Left ventricle myocardium inferior (tissue), 1 donor: ENCODE measurements at regions not wholly inside any gene's neighbourhood (a gene's known extent, or its start where the extent isn't known, plus 50 kb on each side); places are given as distances from the start of the nearest gene placed in this dataset.

ENCODE experiments used
- DNase-seq: peaks from one replicate; pipeline ENCODE4 v3.0.0-alpha.2; 2020
- H3K27ac ChIP-seq: fragments of 200-600 bp; replicated peaks from 2 replicates; pipeline ENCODE4 v1.8.0; 2021
- H3K27me3 ChIP-seq: fragments of 200-600 bp; 2 replicates; pipeline ENCODE4 v1.8.0; 2021; ENCODE audit warnings: low read depth
- H3K36me3 ChIP-seq: fragments of 200-600 bp; 2 replicates; pipeline ENCODE4 v1.8.0; 2021
- H3K4me1 ChIP-seq: fragments of 200-600 bp; 2 replicates; pipeline ENCODE4 v1.8.0; 2021
- H3K4me3 ChIP-seq: fragments of 200-600 bp; 2 replicates; pipeline ENCODE4 v1.8.0; 2021; ENCODE audit warnings: mild to moderate bottlenecking, moderate library complexity
- H3K9me3 ChIP-seq: fragments of 200-600 bp; replicated peaks from 2 replicates; pipeline ENCODE4 v1.8.0; 2021
- CTCF ChIP-seq: fragments of 200-600 bp; IDR thresholded peaks from 2 replicates; pipeline ENCODE4 v1.8.0; 2021; ENCODE audit warnings: antibody characterized with exemption, mild to moderate bottlenecking, borderline replicate concordance
- intact Hi-C: fragments of 100-400 bp; cut with micrococcal nuclease; formaldehyde crosslinking; loops from one replicate; pipeline ENCODE4 v1.11.0; 2022
- donor health status: DM: no; HTN: yes; CAD: no; lungs with severe emphysema.

GRCh38 chr9:108683245-108683644, 172.5 kb downstream of the ACTL7B start:
- H3K27ac ChIP-seq, result no peak overlapping the region
- no peak for DNase-seq

GRCh38 chr9:108681851-108682590, 173.8 kb downstream of the ACTL7B start:
- peaks cover 12% of the 10 kb centered on the region for H3K9me3 ChIP-seq
- peaks cover 18% of the 10 kb centered on the region for H3K27me3 ChIP-seq
- no peak for DNase-seq
- TF ChIP-seq CTCF, result no peak
- H3K4me1 ChIP-seq, result no peaks in the 10 kb centered on the region
- no peaks in the 10 kb centered on the region for H3K36me3 ChIP-seq
- H3K27ac ChIP-seq, result no peak overlapping the region
- intact Hi-C loops, result no loop called here
- H3K4me3 ChIP-seq, result no peak overlapping the region

More at GRCh38 chr9:108683245-108683644, 172.5 kb downstream of the ACTL7B start:
- intact Hi-C loops, result no loop called here
- Histone ChIP-seq H3K27me3 (peaks cover 18% of the 10 kb centered on the region), H3K4me3 (no peak overlapping the region), H3K36me3 (no peaks in the 10 kb centered on the region), H3K9me3 (peaks cover 18% of the 10 kb centered on the region), H3K4me1 (no peaks in the 10 kb centered on the region)
- no peak for TF ChIP-seq CTCF

GRCh38 chr9:108680946-108681345, 174.8 kb downstream of the ACTL7B start:
- H3K27ac ChIP-seq, result no peak overlapping the region
- no peak for DNase-seq
- H3K9me3 ChIP-seq, result peaks cover 1% of the 10 kb centered on the region
- H3K4me3 ChIP-seq, result no peak overlapping the region
- H3K27me3 ChIP-seq, result peaks cover 18% of the 10 kb centered on the region
- intact Hi-C loops, result no loop called here
- H3K36me3 ChIP-seq, result no peaks in the 10 kb centered on the region
- H3K4me1 ChIP-seq, result no peaks in the 10 kb centered on the region
- no peak for TF ChIP-seq CTCF

- intact Hi-C loops, result no loop called here
- DNase-seq, result no peak
Measured at GRCh38 chr9:108677776-108678175, 178.0 kb downstream of the ACTL7B start.

GRCh38 chr9:108676355-108676754, 179.4 kb downstream of the ACTL7B start:
- H3K27ac ChIP-seq, result no peak overlapping the region
- H3K4me3 ChIP-seq, result no peak overlapping the region
- TF ChIP-seq CTCF, result no peak

More at GRCh38 chr9:108677776-108678175, 178.0 kb downstream of the ACTL7B start:
- Histone ChIP-seq H3K36me3 (no peaks in the 10 kb centered on the region), H3K9me3 (no peaks in the 10 kb centered on the region), H3K27ac (no peak overlapping the region), H3K4me1 (no peaks in the 10 kb centered on the region), H3K27me3 (peaks cover 18% of the 10 kb centered on the region), H3K4me3 (no peak overlapping the region)
- no peak for TF ChIP-seq CTCF

More at GRCh38 chr9:108676355-108676754, 179.4 kb downstream of the ACTL7B start:
- DNase-seq, result no peak
- Histone ChIP-seq H3K27me3 (peaks cover 18% of the 10 kb centered on the region), H3K36me3 (no peaks in the 10 kb centered on the region), H3K4me1 (no peaks in the 10 kb centered on the region), H3K9me3 (no peaks in the 10 kb centered on the region)
- intact Hi-C loops, result no loop called here
